ENCODE measurements at regions not wholly inside any gene's neighbourhood (a gene's known extent, or its start where the extent isn't known, plus 50 kb on each side); places are given as distances from the start of the nearest gene placed in this dataset.

GRCh38 chrX:109886122-109886761 lies 116.7 kb upstream of the TMEM164 start:
- ATAC-seq (no peak), DNase-seq (peak in 1 of 5 donors; percentile 20)
- Histone ChIP-seq H3K36me3 (no peaks in the 10 kb centered on the region), H3K4me1 (peaks cover 0 to 36% (median 0%) of the 10 kb centered on the region in 12 donors), H3K27me3 (peaks cover 0 to 23% (median 0%) of the 10 kb centered on the region in 9 donors), H3K27ac (peak overlapping the region in 1 of 12 donors; percentile 61), H3K9me3 (no peaks in the 10 kb centered on the region), H3K4me3 (no peak overlapping the region)
- intact Hi-C loops (cut with DNase I): loop anchor here (2.0 to 10.0 kb wide), 6 partner anchors 171 to 404 kb away; partner anchors contain the start of gene GUCY2F (in 4 of the 10)
- 39 to 46% (median 41%) methylated on average over 4 of the region's 4 CpGs for WGBS, 4 donors
- TF ChIP-seq CTCF (IDR thresholded peaks at IDR 0.05): peak; percentile 46 to 70 (median 62)
- TF ChIP-seq POLR2A (IDR thresholded peaks at IDR 0.05): no peak

GRCh38 chrX:109889289-109890006 lies 113.5 kb upstream of the TMEM164 start:
- peak overlapping the region in 1 of 12 donors; percentile 79 for H3K27ac ChIP-seq
- DNase-seq (no peak), ATAC-seq (peak in 3 of 4 donors; percentile 55 to 68 (median 58))
- no peaks in the 10 kb centered on the region for H3K9me3 ChIP-seq
- no peak overlapping the region for H3K4me3 ChIP-seq
- peaks cover 0 to 20% (median 0%) of the 10 kb centered on the region in 9 donors for H3K27me3 ChIP-seq
- TF ChIP-seq CTCF (IDR thresholded peaks at IDR 0.05) (peak in 2 of 12 donors; percentile 23 to 26), POLR2A (IDR thresholded peaks at IDR 0.05) (no peak)
- intact Hi-C loops (cut with DNase I): loop anchor here (5.0 to 10.0 kb wide), 5 partner anchors 175 to 407 kb away; partner anchors contain the start of gene GUCY2F (in 4 of the 10)
- 42 to 52% (median 50%) methylated on average over 4 of the region's 4 CpGs for WGBS, 4 donors
- peaks cover 0 to 36% (median 0%) of the 10 kb centered on the region in 12 donors for H3K4me1 ChIP-seq
- no peaks in the 10 kb centered on the region for H3K36me3 ChIP-seq

- Histone ChIP-seq H3K36me3 (no peaks in the 10 kb centered on the region), H3K27ac (peak overlapping the region in 1 of 12 donors; percentile 79), H3K9me3 (no peaks in the 10 kb centered on the region), H3K27me3 (peaks cover 0 to 19% (median 0%) of the 10 kb centered on the region in 9 donors), H3K4me3 (no peak overlapping the region), H3K4me1 (peaks cover 0 to 36% (median 0%) of the 10 kb centered on the region in 12 donors)
- 65 to 92% (median 82%) methylated on average over 3 of the region's 3 CpGs for WGBS, 4 donors
- ATAC-seq (no peak), DNase-seq (no peak)
- TF ChIP-seq POLR2A (IDR thresholded peaks at IDR 0.05) (no peak), CTCF (IDR thresholded peaks at IDR 0.05) (no peak)
- intact Hi-C loops (cut with DNase I): loop anchor here in 2 of 10 donors (5.0 kb wide), 1 partner anchor 403 kb away; no protein-coding TSS in a partner anchor
Observed at GRCh38 chrX:109890300-109890699, 112.6 kb upstream of the TMEM164 start.
